ENCODE measurements at regions not wholly inside any gene's neighbourhood (a gene's known extent, or its start where the extent isn't known, plus 50 kb on each side); places are given as distances from the start of the nearest gene placed in this dataset.

DNA sequence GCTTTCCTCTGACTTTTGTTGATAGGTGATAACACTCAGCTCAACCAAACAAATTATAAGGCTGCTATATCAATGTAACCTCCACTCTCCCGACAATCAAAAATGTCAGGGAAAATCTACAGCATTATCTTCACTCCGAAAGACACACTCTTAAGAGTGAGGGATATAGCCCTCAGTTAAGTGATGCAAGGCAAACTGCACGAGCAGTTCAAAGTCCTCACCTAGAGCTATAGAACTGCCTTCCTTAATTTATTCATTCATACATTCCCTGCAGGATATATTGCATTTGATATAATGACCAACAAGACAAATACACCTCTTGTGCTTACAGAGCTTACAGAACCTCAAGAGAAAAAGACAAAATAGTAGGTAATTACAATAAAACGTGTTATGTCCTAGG, 378.1 kb downstream of the ELAVL2 start:
- no peaks in the 10 kb centered on the region for H3K27me3 Mint-ChIP-seq (ENCODE audit: low read depth)
- no peak overlapping the region for H3K27ac Mint-ChIP-seq
- no peak overlapping the region for H3K4me3 Mint-ChIP-seq
- no peaks in the 10 kb centered on the region for H3K4me1 Mint-ChIP-seq (ENCODE audit: low read depth)
- H3K36me3 Mint-ChIP-seq (ENCODE audit: low read depth), result no peaks in the 10 kb centered on the region
- H3K9me3 Mint-ChIP-seq, result peaks cover 30% of the 10 kb centered on the region
- DNase-seq (ENCODE audit: low spot score), result no peak

DNA sequence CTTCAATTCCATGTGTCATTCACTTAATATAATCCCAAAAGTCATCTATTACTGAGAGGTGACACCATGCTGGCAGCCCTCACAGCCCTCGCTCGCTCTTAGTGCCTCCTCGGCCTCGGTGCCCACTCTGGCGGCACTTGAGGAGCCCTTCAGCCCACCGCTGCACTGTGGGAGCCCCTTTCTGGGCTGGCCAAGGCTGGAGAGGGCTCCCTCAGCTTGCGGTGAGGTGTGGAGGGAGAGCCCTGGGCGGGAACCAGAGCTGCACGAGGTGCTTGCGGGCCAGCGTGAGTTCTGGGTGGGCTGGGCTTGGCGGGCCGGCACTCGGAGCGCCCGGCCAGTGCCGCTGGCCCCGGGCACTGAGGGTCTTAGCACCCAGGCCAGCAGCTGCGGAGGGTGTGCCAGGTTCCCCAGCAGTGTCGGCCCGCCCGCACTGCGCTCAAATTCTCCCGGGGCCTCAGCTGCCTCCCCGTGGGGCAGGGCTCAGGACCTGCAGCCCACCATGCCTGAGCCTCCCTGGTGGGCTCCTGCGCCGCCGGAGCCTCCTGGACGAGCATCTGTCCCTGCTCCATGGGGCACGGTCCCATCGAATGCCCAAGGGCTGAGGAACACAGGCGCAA, 374.1 kb downstream of the ELAVL2 start:
- no peaks in the 10 kb centered on the region for H3K4me1 Mint-ChIP-seq (ENCODE audit: low read depth)
- no peak overlapping the region for H3K27ac Mint-ChIP-seq
- H3K27me3 Mint-ChIP-seq (ENCODE audit: low read depth), result no peaks in the 10 kb centered on the region
- H3K9me3 Mint-ChIP-seq, result peaks cover 32% of the 10 kb centered on the region
- no peaks in the 10 kb centered on the region for H3K36me3 Mint-ChIP-seq (ENCODE audit: low read depth)
- H3K4me3 Mint-ChIP-seq, result no peak overlapping the region
- DNase-seq (ENCODE audit: low spot score), result no peak

- Mint-ChIP-seq H3K4me1 (ENCODE audit: low read depth) (no peaks in the 10 kb centered on the region), H3K4me3 (no peak overlapping the region), H3K36me3 (ENCODE audit: low read depth) (no peaks in the 10 kb centered on the region), H3K9me3 (peaks cover 40% of the 10 kb centered on the region), H3K27me3 (ENCODE audit: low read depth) (no peaks in the 10 kb centered on the region), H3K27ac (no peak overlapping the region)
- DNase-seq (ENCODE audit: low spot score), result no peak
These were observed 361.8 kb downstream of the ELAVL2 start for GRCh38 chr9:23464275-23464674.

GRCh38 chr9:23467276-23467675, 358.8 kb downstream of the ELAVL2 start:
- Mint-ChIP-seq H3K4me1 (ENCODE audit: low read depth) (no peaks in the 10 kb centered on the region), H3K27ac (no peak overlapping the region), H3K4me3 (no peak overlapping the region), H3K9me3 (peaks cover 37% of the 10 kb centered on the region), H3K27me3 (ENCODE audit: low read depth) (no peaks in the 10 kb centered on the region), H3K36me3 (ENCODE audit: low read depth) (no peaks in the 10 kb centered on the region)
- no peak for DNase-seq (ENCODE audit: low spot score)

DNA sequence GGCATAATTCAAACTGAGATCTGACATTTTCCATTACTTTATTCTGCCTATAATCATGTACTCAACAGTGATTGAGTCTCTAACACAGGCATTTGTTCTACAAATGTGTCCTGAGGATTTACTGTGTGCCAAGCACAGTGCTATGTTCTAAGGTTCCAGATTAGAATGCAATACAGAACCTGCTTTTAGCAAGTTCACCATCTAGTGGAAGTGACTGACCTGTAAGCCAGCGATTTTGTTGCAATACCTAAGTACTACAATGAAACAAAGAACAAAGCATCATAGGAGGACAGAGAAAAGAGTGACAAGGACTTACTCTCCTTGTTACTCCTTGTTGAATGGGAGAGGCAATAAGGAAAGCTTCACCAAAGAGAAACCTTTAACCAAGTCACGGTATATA, 348.1 kb downstream of the ELAVL2 start:
- Mint-ChIP-seq H3K4me1 (ENCODE audit: low read depth) (no peaks in the 10 kb centered on the region), H3K27me3 (ENCODE audit: low read depth) (no peaks in the 10 kb centered on the region), H3K36me3 (ENCODE audit: low read depth) (no peaks in the 10 kb centered on the region), H3K9me3 (peaks cover 35% of the 10 kb centered on the region), H3K27ac (no peak overlapping the region), H3K4me3 (no peak overlapping the region)
- DNase-seq (ENCODE audit: low spot score), result no peak

GRCh38 chr9:23483566-23483965, 342.5 kb downstream of the ELAVL2 start:
- Mint-ChIP-seq H3K4me1 (ENCODE audit: low read depth) (no peaks in the 10 kb centered on the region), H3K4me3 (no peak overlapping the region), H3K27me3 (ENCODE audit: low read depth) (no peaks in the 10 kb centered on the region), H3K9me3 (peaks cover 18% of the 10 kb centered on the region), H3K36me3 (ENCODE audit: low read depth) (no peaks in the 10 kb centered on the region), H3K27ac (no peak overlapping the region)
- no peak for DNase-seq (ENCODE audit: low spot score)

GRCh38 chr9:23492126-23493002, 333.7 kb downstream of the ELAVL2 start:
- no peaks in the 10 kb centered on the region for H3K36me3 Mint-ChIP-seq (ENCODE audit: low read depth)
- H3K27me3 Mint-ChIP-seq (ENCODE audit: low read depth), result no peaks in the 10 kb centered on the region
- DNase-seq (ENCODE audit: low spot score), result no peak
- H3K4me3 Mint-ChIP-seq, result no peak overlapping the region
- no peaks in the 10 kb centered on the region for H3K4me1 Mint-ChIP-seq (ENCODE audit: low read depth)
- no peaks in the 10 kb centered on the region for H3K9me3 Mint-ChIP-seq
- no peak overlapping the region for H3K27ac Mint-ChIP-seq

DNA sequence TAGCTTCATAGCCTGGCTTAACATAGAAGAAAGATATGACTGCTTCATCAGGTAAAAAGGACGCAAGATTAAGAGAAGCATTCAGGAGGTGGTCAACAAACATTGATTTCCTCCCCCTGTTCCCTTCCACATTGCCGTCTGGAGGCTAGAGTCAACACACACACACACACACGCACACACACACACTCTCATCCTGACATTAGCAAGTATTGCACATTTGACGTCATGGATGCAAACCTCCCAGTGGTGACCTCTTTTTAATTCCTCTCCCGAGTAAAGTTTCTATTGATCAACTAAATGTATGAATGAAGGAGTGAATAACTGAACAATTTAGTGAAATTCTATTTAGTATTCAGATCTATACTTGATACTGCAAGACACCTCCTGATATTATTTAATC, 332.8 kb downstream of the ELAVL2 start:
- no peaks in the 10 kb centered on the region for H3K4me1 Mint-ChIP-seq (ENCODE audit: low read depth)
- no peak for DNase-seq (ENCODE audit: low spot score)
- no peaks in the 10 kb centered on the region for H3K36me3 Mint-ChIP-seq (ENCODE audit: low read depth)
- H3K9me3 Mint-ChIP-seq, result peaks cover 4% of the 10 kb centered on the region
- no peaks in the 10 kb centered on the region for H3K27me3 Mint-ChIP-seq (ENCODE audit: low read depth)
- no peak overlapping the region for H3K4me3 Mint-ChIP-seq
- H3K27ac Mint-ChIP-seq, result no peak overlapping the region

- Mint-ChIP-seq H3K27me3 (ENCODE audit: low read depth) (no peaks in the 10 kb centered on the region), H3K4me1 (ENCODE audit: low read depth) (no peaks in the 10 kb centered on the region), H3K27ac (no peak overlapping the region), H3K36me3 (ENCODE audit: low read depth) (no peaks in the 10 kb centered on the region), H3K9me3 (peaks cover 19% of the 10 kb centered on the region), H3K4me3 (no peak overlapping the region)
- no peak for DNase-seq (ENCODE audit: low spot score)
These were observed 329.4 kb downstream of the ELAVL2 start for GRCh38 chr9:23496489-23497136.

GRCh38 chr9:23497137-23497504, 328.9 kb downstream of the ELAVL2 start:
- no peak overlapping the region for H3K4me3 Mint-ChIP-seq
- H3K27me3 Mint-ChIP-seq (ENCODE audit: low read depth), result no peaks in the 10 kb centered on the region

DNA sequence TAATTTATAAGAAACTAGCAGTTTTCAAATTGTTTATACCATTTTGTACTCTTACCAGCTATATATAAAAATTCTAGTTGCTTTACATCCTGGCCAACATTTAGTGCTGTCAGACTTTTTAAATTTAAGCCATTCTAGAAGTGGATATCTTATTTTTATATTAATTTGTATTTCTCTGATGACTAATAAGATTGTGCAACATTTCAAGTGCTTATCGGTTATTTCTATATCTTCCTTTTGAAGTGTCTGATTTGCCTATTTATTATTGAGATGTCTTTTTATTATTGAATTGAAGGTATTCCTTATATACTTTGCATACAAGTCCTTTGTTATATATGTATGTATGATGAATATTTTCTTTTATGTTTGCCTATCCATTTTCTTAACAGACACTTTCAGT, 324.0 kb downstream of the ELAVL2 start:
- no peaks in the 10 kb centered on the region for H3K4me1 Mint-ChIP-seq (ENCODE audit: low read depth)
- DNase-seq (ENCODE audit: low spot score), result no peak
- H3K36me3 Mint-ChIP-seq (ENCODE audit: low read depth), result no peaks in the 10 kb centered on the region
- H3K9me3 Mint-ChIP-seq, result peaks cover 32% of the 10 kb centered on the region
- no peak overlapping the region for H3K4me3 Mint-ChIP-seq
- no peak overlapping the region for H3K27ac Mint-ChIP-seq
- H3K27me3 Mint-ChIP-seq (ENCODE audit: low read depth), result no peaks in the 10 kb centered on the region

More at GRCh38 chr9:23497137-23497504, 328.9 kb downstream of the ELAVL2 start:
- Mint-ChIP-seq H3K36me3 (ENCODE audit: low read depth) (no peaks in the 10 kb centered on the region), H3K4me1 (ENCODE audit: low read depth) (no peaks in the 10 kb centered on the region), H3K27ac (no peak overlapping the region), H3K9me3 (peaks cover 20% of the 10 kb centered on the region)
- no peak for DNase-seq (ENCODE audit: low spot score)

DNA sequence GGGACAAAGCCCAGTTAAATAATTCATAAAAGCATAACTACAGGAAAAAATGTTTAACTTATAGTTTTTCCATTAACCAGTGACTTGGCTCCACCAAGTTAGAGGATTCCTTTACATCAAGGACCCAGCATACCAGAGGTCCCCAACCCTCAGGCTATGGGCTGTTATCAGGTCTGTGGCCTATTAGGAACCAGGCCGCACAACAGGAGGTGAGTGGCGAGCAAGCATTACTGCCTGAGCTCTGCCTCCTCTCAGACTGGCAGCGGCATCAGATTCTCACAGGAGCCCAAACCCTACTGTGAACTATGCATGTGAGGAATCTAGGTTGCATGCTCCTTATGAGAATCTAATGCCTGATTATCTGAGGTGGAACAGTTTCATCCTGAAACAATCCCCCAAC, 303.1 kb downstream of the ELAVL2 start:
- Mint-ChIP-seq H3K9me3 (peaks cover 38% of the 10 kb centered on the region), H3K36me3 (ENCODE audit: low read depth) (no peaks in the 10 kb centered on the region), H3K27me3 (ENCODE audit: low read depth) (no peaks in the 10 kb centered on the region), H3K27ac (no peak overlapping the region), H3K4me1 (ENCODE audit: low read depth) (no peaks in the 10 kb centered on the region), H3K4me3 (no peak overlapping the region)
- no peak for DNase-seq (ENCODE audit: low spot score)

DNA sequence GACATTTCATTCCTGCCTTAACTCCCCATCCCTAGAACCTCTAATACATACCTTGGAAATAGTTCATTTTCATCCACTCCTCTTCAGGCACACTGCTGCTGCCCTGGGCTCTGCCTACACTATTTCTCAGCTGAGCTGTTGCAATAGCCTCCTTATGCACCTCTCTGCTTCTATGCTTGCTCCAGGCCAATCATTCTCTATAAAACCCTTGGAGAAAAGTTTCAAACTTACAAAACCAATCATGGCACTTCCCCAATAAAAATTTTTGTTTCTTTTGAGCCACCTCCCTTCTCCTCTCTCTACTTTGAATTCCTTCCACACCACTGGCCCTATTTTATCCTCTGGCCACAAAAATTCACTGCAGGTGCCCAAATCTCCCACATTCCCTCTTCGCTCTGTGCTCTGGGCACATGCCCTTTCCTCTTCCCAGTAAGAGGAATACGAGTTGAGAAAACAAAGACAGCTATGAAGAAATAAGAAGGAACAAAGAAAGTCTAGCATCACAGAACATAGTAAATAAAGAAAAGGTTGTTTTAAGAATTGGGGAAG, 301.4 kb downstream of the ELAVL2 start:
- Mint-ChIP-seq H3K27ac (no peak overlapping the region), H3K27me3 (ENCODE audit: low read depth) (no peaks in the 10 kb centered on the region), H3K4me1 (ENCODE audit: low read depth) (no peaks in the 10 kb centered on the region), H3K36me3 (ENCODE audit: low read depth) (no peaks in the 10 kb centered on the region), H3K4me3 (no peak overlapping the region), H3K9me3 (peaks cover 31% of the 10 kb centered on the region)
- no peak for DNase-seq (ENCODE audit: low spot score)

DNA sequence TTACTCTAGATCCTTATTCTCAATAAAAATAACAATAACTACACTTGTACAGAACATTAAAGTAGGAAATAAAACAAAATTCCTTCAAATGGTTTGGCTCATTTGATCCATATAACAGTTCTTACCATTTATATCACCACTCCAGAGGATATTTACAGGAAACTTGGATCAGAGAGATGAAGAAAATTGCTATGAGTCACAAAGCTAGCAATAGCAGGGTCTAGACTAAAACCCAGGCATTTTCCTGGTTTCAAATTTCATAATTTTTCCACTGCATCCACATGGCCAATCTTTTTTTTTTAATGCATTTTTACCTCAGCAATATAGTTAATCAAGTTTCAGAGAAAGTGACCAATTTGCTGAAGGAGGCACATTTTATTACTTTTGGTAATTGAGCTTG, 299.2 kb downstream of the ELAVL2 start:
- Mint-ChIP-seq H3K4me3 (no peak overlapping the region), H3K4me1 (ENCODE audit: low read depth) (no peaks in the 10 kb centered on the region), H3K9me3 (peaks cover 35% of the 10 kb centered on the region), H3K27ac (no peak overlapping the region), H3K27me3 (ENCODE audit: low read depth) (no peaks in the 10 kb centered on the region), H3K36me3 (ENCODE audit: low read depth) (no peaks in the 10 kb centered on the region)
- no peak for DNase-seq (ENCODE audit: low spot score)
